Panc1 (cell line): ENCODE measurements at regions not wholly inside any gene's neighbourhood (a gene's known extent, or its start where the extent isn't known, plus 50 kb on each side); places are given as distances from the start of the nearest gene placed in this dataset.

Experiments
- ATAC-seq: fragments of 200-7000 bp; cut with Tn5 transposase; 2 replicates; pipeline ENCODE4 v1.9.1; 2020; ENCODE audit warnings: mild to moderate bottlenecking, moderate library complexity
- BruUV-seq: library from RNA; stranded (reverse); fragments of 400-500 nt; replicated peaks from 2 replicates; lab custom pipeline; 2021; lab: Mats Ljungman, UMichigan
- CTCF ChIA-PET: fragments of 300-600 bp; sonication (Branson Sonifier 250); formaldehyde crosslinking; loops from one replicate; lab custom pipeline; 2022; ENCODE audit warnings: antibody characterized with exemption; lab: Charles Lee
- POLR2A ChIA-PET: fragments of 300-600 bp; sonication (Branson Sonifier 250); formaldehyde crosslinking; loops from one replicate; lab custom pipeline; 2022; ENCODE audit warnings: antibody characterized with exemption; lab: Charles Lee
- DNase-seq: peaks from one replicate; pipeline ENCODE4 v3.0.0-alpha.2; 2010; ENCODE audit warnings: low read depth, low spot score
- H3K27ac ChIP-seq: 2 replicates; pipeline ENCODE4 v1.5.1; 2011; ENCODE audit warnings: mild to moderate bottlenecking, low read length, inconsistent platforms
- H3K27me3 ChIP-seq: fragments of 200-500 bp; sonication (Bioruptor generic); 2 replicates; pipeline ENCODE4 v1.6.0; 2014; ENCODE audit warnings: low read length, inconsistent platforms; ENCODE audit not compliant: control insufficient read depth, insufficient read depth
- H3K36me3 ChIP-seq: fragments of 200-500 bp; sonication (Bioruptor generic); 2 replicates; pipeline ENCODE4 v1.5.1; 2014; ENCODE audit warnings: inconsistent platforms, mild to moderate bottlenecking, low read length, moderate library complexity; ENCODE audit not compliant: control insufficient read depth, insufficient read depth
- H3K4me1 ChIP-seq: 2 replicates; pipeline ENCODE4 v1.5.1; 2011; ENCODE audit warnings: inconsistent platforms, mild to moderate bottlenecking, low read length, moderate library complexity; ENCODE audit not compliant: control insufficient read depth, insufficient read depth
- H3K4me3 ChIP-seq, 2 experiments: 2 replicates each; pipeline ENCODE4 v1.5.1; 2011 to 2012; ENCODE audit warnings: low read depth in 2 of 2, low read length in 2 of 2, mild to moderate bottlenecking in 2 of 2, inconsistent platforms in 1 of 2, moderate library complexity in 1 of 2
- H3K9me3 ChIP-seq: fragments of 200-500 bp; sonication (Bioruptor generic); 2 replicates; pipeline ENCODE4 v1.5.1; 2014; ENCODE audit warnings: low read depth, mild to moderate bottlenecking, inconsistent platforms, low read length, moderate library complexity; ENCODE audit not compliant: control insufficient read depth, insufficient read depth
- CTCF ChIP-seq: fragments of 450-650 bp; IDR thresholded peaks from 2 replicates; pipeline ENCODE4 v1.5.1; 2017; ENCODE audit warnings: mild to moderate bottlenecking
- POLR2AphosphoS5 ChIP-seq: IDR thresholded peaks from 2 replicates; pipeline ENCODE4 v1.6.1; 2012; ENCODE audit warnings: mild to moderate bottlenecking, low read depth, low read length, moderate library complexity
- SIN3A ChIP-seq: IDR thresholded peaks from 2 replicates; pipeline ENCODE4 v1.6.1; 2012; ENCODE audit warnings: low read depth, mild to moderate bottlenecking, low read length, moderate library complexity, borderline replicate concordance; ENCODE audit not compliant: insufficient read depth
- TCF7L2 ChIP-seq: IDR thresholded peaks from 2 replicates; pipeline ENCODE4 v1.6.1; 2011; ENCODE audit warnings: mild to moderate bottlenecking, low read depth, low read length, inconsistent platforms
- in situ Hi-C: cut with HindIII; loops from 2 replicates; pipeline ENCODE4 v1.10.0; 2016; ENCODE audit warnings: low sequenced_read_pairs, low pct_unique_long_range_greater_than_20kb
- intact Hi-C: fragments of 100-400 bp; cut with micrococcal nuclease; formaldehyde crosslinking; loops from one replicate; pipeline ENCODE4 v1.10.0; 2022; ENCODE audit not compliant: unreplicated experiment
- TF ChIP-seq, protein P1 (sequence below), 2 experiments: IDR thresholded peaks; 2 replicates each; pipeline ENCODE4 v1.6.1; 2011 to 2012; ENCODE audit warnings: low read depth in 2 of 2, control low read depth in 1 of 2, low read length in 1 of 2, mild to moderate bottlenecking in 1 of 2, moderate library complexity in 1 of 2; ENCODE audit not compliant: insufficient read depth in 1 of 2

DNA sequence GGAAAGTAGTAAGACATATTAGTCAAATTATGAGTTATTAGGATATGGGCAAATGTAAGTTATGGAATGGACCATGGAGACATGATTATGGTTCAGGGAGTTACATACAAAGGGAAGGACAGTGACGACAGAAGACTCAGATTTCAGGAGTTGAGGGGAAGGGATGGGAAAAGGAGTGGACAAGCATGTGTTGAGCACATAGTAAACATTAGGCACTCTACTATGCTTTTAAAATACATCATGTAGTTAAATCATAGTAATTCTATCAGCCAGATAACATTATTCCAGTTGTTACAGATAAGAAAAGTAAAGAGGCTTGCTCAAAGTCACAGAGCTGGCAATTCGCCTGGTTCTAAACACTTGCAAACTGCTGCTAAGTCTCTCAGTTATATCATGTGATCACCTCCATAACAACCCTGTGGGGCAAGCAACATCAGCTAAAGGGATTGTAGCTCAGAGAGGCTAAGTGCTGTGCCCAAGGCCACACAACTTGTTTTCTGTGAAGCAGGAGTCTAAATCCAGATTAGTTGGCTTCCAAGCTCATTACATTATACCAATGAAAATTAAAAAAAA lies 115.2 kb upstream of the MDFIC start:
- CTCF ChIA-PET, result no interaction called here
- Histone ChIP-seq H3K4me1 (no peaks in the 10 kb centered on the region), H3K27me3 (no peaks in the 10 kb centered on the region), H3K27ac (no peak overlapping the region), H3K9me3 (no peaks in the 10 kb centered on the region), H3K4me3 (no peak overlapping the region), H3K36me3 (no peaks in the 10 kb centered on the region)
- intact Hi-C loops, result no loop called here
- in situ Hi-C loops, result no loop called here
- ATAC-seq (no peak), DNase-seq (no peak)
- TF ChIP-seq CTCF (no peak), TCF7L2 (no peak), POLR2AphosphoS5 (no peak)
- BruUV-seq, result no TSS peak
- POLR2A ChIA-PET, result no interaction called here

GRCh38 chr7:114812570-114812969 lies 109.3 kb upstream of the MDFIC start:
- CTCF ChIA-PET, result no interaction called here
- Histone ChIP-seq H3K27me3 (no peaks in the 10 kb centered on the region), H3K9me3 (no peaks in the 10 kb centered on the region), H3K36me3 (no peaks in the 10 kb centered on the region), H3K4me1 (no peaks in the 10 kb centered on the region), H3K27ac (no peak overlapping the region), H3K4me3 (no peak overlapping the region)
- intact Hi-C loops, result no loop called here
- DNase-seq (no peak), ATAC-seq (no peak)
- BruUV-seq, result no TSS peak
- in situ Hi-C loops, result no loop called here
- TF ChIP-seq TCF7L2, result no peak
- no peak for TF ChIP-seq POLR2AphosphoS5
- no peak for TF ChIP-seq CTCF
- TF ChIP-seq SIN3A, result no peak
- TF ChIP-seq, protein P1, sequence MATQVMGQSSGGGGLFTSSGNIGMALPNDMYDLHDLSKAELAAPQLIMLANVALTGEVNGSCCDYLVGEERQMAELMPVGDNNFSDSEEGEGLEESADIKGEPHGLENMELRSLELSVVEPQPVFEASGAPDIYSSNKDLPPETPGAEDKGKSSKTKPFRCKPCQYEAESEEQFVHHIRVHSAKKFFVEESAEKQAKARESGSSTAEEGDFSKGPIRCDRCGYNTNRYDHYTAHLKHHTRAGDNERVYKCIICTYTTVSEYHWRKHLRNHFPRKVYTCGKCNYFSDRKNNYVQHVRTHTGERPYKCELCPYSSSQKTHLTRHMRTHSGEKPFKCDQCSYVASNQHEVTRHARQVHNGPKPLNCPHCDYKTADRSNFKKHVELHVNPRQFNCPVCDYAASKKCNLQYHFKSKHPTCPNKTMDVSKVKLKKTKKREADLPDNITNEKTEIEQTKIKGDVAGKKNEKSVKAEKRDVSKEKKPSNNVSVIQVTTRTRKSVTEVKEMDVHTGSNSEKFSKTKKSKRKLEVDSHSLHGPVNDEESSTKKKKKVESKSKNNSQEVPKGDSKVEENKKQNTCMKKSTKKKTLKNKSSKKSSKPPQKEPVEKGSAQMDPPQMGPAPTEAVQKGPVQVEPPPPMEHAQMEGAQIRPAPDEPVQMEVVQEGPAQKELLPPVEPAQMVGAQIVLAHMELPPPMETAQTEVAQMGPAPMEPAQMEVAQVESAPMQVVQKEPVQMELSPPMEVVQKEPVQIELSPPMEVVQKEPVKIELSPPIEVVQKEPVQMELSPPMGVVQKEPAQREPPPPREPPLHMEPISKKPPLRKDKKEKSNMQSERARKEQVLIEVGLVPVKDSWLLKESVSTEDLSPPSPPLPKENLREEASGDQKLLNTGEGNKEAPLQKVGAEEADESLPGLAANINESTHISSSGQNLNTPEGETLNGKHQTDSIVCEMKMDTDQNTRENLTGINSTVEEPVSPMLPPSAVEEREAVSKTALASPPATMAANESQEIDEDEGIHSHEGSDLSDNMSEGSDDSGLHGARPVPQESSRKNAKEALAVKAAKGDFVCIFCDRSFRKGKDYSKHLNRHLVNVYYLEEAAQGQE (IDR thresholded peaks at IDR 0.05; ENCODE audit: insufficient read depth in 1 of 2, low read depth in 2 of 2, low read length in 1 of 2), result no peak
- POLR2A ChIA-PET, result no interaction called here
